ENCODE measurements at regions not wholly inside any gene's neighbourhood (a gene's known extent, or its start where the extent isn't known, plus 50 kb on each side); places are given as distances from the start of the nearest gene placed in this dataset.
A peak's percentile ranks its signal among the peaks of the same experiment; 100 is the strongest.
"Not testable (repeated sequence)": the region's sequence is repeated elsewhere in the genome, so short reads cannot be mapped to it uniquely, and the experiment has no call there.

DNA sequence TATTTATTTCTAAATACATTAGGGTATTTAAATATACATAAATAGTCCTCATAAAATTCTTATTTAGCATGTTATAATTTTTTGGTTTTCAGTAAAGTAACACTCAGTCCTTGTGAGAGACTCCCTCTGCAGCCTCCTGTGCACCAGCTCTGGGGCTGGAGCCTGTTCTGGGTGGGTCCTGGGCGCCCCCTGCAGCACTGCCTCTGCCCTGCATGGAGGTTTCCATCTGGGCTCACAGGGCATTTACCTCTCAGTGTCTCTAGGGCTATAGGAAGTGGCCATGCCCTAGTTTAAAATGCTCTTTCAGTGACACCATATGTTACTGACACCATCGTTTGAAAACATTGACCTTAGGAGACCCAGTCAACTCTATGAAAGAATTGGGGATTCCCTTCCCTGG lies 1155.2 kb downstream of the TMEM121 start:
- DNase-seq (ENCODE audit: low read depth), result no peak
- TF ChIP-seq, protein P1, sequence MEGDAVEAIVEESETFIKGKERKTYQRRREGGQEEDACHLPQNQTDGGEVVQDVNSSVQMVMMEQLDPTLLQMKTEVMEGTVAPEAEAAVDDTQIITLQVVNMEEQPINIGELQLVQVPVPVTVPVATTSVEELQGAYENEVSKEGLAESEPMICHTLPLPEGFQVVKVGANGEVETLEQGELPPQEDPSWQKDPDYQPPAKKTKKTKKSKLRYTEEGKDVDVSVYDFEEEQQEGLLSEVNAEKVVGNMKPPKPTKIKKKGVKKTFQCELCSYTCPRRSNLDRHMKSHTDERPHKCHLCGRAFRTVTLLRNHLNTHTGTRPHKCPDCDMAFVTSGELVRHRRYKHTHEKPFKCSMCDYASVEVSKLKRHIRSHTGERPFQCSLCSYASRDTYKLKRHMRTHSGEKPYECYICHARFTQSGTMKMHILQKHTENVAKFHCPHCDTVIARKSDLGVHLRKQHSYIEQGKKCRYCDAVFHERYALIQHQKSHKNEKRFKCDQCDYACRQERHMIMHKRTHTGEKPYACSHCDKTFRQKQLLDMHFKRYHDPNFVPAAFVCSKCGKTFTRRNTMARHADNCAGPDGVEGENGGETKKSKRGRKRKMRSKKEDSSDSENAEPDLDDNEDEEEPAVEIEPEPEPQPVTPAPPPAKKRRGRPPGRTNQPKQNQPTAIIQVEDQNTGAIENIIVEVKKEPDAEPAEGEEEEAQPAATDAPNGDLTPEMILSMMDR (IDR thresholded peaks at IDR 0.05; ENCODE audit: control insufficient read depth, insufficient read depth, low read depth, low read length, missing control alignments), result no peak
- no peak overlapping the region for H3K4me3 ChIP-seq (ENCODE audit: control insufficient read depth, low read depth, low read length)

DNA sequence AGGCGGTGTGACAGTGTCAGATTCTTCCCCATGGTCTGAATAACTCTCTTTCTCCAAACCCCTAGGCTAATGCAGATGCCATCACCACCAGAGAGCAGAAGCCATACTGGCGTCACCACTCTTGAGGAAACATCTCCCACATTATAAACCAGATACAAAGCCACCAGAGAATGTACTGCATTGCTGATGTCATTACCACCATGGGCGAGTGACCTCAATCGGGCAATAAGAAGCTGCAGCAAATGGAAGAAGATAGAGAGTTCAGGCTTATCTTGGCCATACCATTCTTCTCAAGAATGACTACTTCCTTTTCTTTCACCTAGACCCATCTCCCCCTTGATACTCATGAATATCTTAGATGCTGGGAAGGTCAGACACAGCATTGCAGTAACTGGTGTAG lies 1157.2 kb downstream of the TMEM121 start:
- TF ChIP-seq, protein P1 (IDR thresholded peaks at IDR 0.05; ENCODE audit: control insufficient read depth, insufficient read depth, low read depth, low read length, missing control alignments), result no peak
- no peak overlapping the region for H3K4me3 ChIP-seq (ENCODE audit: control insufficient read depth, low read depth, low read length)
- no peak for DNase-seq (ENCODE audit: low read depth)

DNA sequence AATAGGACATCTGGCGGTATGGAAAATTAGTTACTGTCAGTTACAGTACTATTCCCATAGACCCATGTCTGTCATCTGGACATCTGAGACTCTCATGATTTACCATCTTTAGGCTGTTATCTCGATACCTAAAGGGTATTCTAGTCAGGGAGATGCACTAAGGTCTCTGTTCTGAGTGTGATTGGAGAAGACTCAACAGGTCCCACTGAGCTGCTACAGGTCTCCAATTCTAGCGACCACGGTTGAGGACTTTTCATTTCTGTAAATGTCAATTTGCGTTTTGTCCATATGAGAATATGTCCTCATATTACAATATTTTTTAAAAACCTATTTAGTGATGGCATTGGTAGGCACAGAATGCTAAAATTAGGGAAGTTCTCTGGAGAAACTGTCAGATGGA lies 1160.2 kb downstream of the TMEM121 start:
- no peak for DNase-seq (ENCODE audit: low read depth)
- TF ChIP-seq, protein P1 (IDR thresholded peaks at IDR 0.05; ENCODE audit: control insufficient read depth, insufficient read depth, low read depth, low read length, missing control alignments), result no peak
- H3K4me3 ChIP-seq (ENCODE audit: control insufficient read depth, low read depth, low read length), result no peak overlapping the region

DNA sequence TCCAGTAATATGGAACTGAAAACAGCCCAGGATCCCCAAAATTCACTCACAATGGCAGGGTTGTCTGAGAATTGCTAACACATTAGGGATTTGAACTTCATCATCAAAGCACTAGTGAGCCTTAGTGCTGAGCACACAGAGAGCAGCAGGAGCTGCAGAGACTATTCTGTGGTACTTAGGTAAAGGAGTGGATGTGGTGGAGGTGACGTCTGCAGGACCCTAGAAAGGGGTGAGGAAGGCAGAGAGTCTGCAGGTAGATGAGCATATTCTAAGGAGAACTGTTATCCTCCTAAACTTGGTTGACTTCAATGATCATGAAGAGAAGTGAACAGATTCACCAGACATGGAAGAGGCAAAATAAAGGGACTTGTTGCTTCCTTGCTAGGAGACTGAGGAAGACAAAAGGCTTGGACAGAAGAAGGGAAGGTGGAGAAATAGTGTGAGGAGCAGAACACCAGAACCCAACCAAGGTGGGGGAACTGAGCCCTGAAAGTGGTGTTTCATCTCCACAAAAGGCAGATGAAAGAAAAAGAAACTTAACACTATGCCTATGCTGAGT lies 1164.0 kb downstream of the TMEM121 start:
- H3K4me3 ChIP-seq (ENCODE audit: control insufficient read depth, low read depth, low read length), result no peak overlapping the region
- TF ChIP-seq, protein P1 (IDR thresholded peaks at IDR 0.05; ENCODE audit: control insufficient read depth, insufficient read depth, low read depth, low read length, missing control alignments), result no peak
- no peak for DNase-seq (ENCODE audit: low read depth)

DNA sequence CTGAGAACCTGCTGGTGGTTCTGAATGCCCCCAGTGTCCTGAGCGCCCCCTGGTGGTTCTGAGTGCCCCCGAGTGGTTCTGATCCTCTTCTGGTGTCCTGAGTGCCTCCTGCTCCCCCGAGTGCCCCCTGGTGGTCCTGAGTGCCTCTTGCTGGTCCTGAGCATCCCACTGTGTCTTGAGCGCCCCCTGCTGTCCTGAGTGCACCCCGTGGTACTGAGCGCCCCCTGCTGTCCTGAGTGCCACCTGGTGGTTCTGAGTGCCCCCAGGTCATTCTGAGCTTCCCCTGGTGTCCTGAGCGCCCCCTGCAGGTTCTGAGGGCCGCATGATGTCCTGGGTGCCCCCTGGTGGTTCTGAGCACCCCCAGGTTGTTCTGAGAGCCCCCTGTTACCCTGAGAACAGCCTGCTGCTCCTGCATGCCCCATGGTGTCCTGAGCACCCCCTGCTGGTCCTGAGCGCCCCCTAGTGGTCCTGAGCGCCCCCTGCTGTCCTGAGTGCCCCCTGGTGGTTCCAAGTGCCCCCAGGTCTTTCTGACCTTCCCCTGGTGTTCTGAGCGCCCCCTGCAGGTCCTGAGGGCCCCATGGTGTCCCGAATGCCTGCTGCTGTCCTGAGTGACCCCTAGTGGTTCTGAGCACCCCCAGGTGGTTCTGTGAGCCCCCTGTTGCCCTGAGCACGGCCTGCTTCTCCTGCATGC lies 1165.4 kb downstream of the TMEM121 start:
- no peak overlapping the region for H3K4me3 ChIP-seq (ENCODE audit: control insufficient read depth, low read depth, low read length)
- TF ChIP-seq, protein P1 (IDR thresholded peaks at IDR 0.05; ENCODE audit: control insufficient read depth, insufficient read depth, low read depth, low read length, missing control alignments), result peak; percentile 21
- no peak for DNase-seq (ENCODE audit: low read depth)

DNA sequence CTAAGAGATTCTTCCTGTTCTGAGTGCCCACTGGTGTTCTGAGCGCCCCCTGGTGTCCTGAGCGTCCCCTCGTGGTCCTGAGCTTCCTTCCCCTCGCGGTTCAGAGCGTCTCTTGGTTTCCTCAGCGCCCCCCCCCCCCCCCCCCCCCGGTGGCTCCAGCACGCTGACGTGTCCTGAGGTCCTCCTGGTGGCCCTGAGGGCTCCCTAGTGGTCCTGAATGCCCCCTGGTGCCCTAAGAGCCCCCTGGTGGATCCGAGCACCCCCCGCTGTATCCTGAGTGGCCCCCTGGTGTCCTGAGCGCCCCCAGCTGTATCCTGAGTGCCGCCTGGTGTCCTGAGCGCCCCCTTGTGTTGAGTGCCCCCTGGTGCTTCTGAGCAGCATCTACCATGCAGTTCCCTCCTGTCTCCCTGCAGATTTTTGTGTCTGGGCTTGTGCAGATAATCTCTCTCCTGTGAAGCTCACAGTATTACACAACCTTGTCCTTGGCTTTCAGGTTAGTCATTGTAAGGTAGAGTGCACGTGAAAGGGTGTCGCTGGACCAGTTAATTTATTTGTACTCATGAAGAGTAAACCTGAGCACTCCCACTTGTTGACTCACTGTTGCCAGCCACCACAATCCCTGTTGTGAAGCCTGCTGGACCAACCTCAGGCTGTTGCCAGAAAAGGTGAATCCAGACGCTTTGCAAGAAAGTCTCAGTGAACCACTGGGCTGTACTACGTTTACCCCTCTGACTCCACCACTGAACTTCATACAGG lies 1168.4 kb downstream of the TMEM121 start:
- H3K4me3 ChIP-seq (ENCODE audit: control insufficient read depth, low read depth, low read length), result no peak overlapping the region
- no peak for DNase-seq (ENCODE audit: low read depth)
- TF ChIP-seq, protein P1 (IDR thresholded peaks at IDR 0.05; ENCODE audit: control insufficient read depth, insufficient read depth, low read depth, low read length, missing control alignments), result no peak

DNA sequence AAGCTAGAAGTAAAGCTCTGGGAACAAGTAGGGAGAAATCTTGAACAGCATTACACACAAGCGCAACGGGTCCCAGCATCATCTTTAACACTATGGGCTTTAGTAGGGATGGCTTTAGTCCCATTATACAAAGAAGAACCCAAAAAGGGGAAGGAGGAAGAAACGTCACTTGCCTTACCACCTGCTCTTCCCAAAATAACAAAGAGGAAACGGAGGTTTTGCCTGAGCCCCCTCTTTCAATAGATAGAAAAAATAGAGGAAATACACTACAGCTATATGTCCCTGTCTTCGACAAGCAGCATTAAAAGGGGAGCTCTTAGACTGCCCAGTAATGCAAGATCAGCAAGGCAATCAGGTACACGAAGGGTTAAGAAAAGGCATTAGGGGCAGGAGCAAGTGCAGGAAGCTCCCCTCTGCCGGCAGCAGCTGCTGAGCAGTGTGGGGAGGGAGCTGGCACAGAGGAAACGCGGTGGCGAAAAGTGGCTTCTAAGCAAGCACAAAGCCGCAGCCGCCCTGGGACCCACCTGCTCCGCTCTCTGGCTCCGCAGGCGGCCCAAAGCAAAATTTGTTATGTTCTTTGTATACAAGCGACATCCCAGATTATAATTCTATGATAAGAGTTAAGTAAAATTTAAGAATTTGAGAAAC lies 1172.4 kb downstream of the TMEM121 start:
- H3K4me3 ChIP-seq (ENCODE audit: control insufficient read depth, low read depth, low read length); DNase-seq (ENCODE audit: low read depth): not testable (repeated sequence)

DNA sequence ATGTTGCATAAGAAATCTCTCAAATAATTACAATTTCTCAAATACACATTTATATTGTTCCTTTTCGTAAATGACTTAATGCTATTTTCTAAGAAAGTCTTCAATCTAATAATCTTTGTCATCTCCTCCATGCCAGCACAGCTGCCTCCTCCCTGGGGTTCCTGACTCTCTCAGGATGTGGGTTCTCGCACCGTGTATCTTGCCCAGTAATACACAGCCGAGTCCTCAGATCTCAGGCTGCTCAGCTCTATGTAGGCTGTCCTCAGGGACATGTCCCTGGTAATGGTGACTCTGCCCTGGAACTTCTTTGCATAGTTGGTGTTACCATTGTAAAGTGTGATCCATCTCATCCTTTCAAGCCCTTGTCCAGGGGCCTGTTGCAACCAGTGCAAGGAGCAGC lies 1177.3 kb downstream of the TMEM121 start:
- not testable (repeated sequence) for DNase-seq (ENCODE audit: low read depth); H3K4me3 ChIP-seq (ENCODE audit: control insufficient read depth, low read depth, low read length)

DNA sequence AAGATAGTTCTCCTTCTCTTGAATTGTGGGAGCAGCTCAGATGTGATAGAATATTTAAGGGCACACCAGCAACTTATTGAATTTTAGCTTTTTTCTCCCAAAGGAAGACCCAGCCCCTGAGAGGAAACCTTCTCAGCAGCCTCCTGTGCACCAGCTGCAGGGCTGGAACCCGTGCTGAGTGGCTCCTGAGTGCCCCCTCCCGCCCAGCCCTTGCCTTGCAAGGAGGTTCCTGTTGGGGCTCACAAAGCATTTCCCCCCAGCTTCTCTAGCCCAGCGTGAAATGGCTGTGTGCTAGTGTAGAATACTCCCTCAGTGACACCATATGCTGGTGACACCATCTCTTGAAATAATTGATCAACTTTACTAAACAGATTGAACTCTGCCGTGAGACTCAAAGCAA lies 1180.1 kb downstream of the TMEM121 start:
- DNase-seq (ENCODE audit: low read depth), result not testable (repeated sequence)

DNA sequence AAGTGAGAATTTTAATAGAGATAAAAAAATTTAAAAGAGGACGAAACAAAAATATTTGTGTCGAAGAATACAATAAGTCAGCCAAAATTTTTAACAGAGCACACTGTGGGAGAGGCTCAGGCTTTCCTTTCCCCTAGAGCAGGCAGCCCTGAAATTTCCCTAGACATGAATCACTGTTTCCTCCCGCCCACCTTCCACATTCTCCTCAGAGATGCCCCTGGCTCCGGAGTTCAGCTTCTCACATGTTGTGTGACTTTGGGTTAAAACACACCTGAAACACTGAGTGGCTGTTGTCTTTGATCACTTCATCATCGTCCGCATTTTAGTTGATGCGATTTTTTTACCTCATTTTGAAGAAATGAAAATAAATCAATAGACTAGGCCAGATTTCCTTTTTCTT lies 1183.8 kb downstream of the TMEM121 start:
- DNase-seq (ENCODE audit: low read depth); H3K4me3 ChIP-seq (ENCODE audit: control insufficient read depth, low read depth, low read length): not testable (repeated sequence)

More for the DNA sequence above, 1180.1 kb downstream of the TMEM121 start:
- not testable (repeated sequence) for H3K4me3 ChIP-seq (ENCODE audit: control insufficient read depth, low read depth, low read length)
